UCSD-AML1 (cell line): ENCODE measurements at regions not wholly inside any gene's neighbourhood (a gene's known extent, or its start where the extent isn't known, plus 50 kb on each side); places are given as distances from the start of the nearest gene placed in this dataset.

Source experiments
- DNase-seq: peaks from one replicate; lab custom pipeline; 2025; ENCODE audit not compliant: unreplicated experiment; lab: John Stamatoyannopoulos, UW

DNA sequence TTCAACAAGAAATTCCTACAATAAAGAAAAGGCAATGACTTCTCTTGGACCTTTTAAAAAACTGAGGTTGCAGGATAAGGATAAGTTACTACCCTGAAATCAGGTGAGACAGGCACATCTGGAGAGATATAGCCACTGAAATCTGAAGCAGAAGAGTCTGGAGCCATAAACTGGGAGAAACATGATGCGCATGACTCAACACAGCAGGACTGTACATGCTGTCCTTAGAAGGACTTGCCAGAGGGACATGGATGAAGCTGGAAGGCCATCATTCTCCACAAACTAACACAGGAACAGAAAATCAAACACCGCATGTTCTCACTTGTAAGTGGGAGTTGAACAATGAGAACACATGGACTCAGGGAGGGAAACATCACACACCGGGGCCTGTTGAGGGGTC, 1020.2 kb downstream of the AGBL1 start:
- no peak for DNase-seq

DNA sequence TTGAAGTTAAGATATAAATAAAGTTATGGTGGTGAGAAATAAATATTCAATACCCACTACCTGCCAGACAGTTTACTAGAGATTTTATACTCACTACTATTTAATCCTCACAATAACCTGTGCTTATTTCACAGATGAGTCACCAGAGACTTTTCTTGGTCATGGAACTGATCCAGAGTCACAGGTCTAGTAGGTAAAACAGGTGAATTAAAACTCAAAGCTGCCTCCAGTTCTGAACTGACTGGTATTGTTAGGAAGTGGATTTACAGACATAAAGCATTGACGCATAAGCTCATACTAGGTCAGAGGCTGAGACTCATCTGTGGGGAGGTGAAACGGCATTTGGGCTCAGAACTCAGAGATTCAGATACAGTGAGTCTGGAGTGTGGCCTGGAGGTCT, 1009.9 kb downstream of the AGBL1 start:
- no peak for DNase-seq

DNA sequence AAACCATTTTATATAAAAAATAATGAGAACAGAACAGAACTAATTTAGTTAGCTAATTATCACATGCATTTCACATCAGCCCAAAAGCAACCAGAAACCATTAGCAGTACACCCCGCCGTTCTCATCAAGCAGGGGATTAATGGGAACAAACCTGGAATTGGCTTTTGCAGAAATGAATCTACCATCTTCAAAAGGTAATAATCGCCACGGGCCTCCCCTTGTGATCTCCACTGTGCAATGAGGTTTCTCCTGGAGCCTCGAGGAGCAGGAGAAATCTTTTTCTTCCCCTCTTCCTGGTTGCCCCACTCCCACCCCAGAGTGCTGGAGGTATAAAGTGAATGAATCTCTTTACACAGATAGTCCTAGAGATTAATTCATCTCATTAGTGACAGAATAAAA, 1003.5 kb downstream of the AGBL1 start:
- no peak for DNase-seq

DNA sequence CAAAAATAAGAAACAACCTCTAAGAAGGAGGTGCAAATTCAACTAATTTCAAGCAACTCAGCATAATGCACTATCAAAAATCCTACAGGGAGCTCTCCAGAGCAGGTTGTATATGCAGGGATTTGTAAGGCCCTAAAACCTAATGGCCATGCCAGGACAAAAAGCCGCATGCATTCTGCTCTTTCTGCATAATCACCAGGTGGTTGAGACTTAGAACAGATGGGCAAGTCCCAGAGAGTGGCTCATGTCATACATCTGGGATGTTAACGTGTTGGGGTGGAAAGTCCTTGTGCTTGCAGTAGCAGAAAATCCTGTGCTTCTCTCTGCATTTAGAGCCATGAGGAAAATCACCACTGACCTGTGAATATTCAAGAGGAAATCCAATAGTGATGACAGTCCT, 1002.9 kb downstream of the AGBL1 start:
- DNase-seq: no peak

DNA sequence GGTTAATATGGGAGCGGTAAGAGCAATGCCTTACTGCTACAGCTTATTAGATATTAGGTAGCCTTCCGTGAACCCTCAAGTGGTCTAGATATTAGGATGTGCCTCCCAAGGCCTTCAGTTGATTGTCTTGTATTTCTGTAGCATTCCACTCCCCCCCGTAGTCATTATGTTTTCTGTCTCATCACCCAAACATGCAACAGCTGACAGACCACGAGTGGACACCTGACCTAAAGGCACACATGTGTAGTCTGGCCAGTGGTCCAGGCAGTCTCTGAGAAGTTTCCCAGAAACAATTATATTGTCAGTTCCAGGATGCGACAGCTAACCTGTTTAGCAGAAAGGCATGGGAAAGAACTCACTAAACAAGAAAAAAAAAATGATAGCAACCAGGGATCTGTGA, 1000.9 kb downstream of the AGBL1 start:
- DNase-seq: no peak
